Osteoblast (primary cell): ENCODE measurements at regions not wholly inside any gene's neighbourhood (a gene's known extent, or its start where the extent isn't known, plus 50 kb on each side); places are given as distances from the start of the nearest gene placed in this dataset.
A peak's percentile ranks its signal among the peaks of the same experiment; 100 is the strongest.

ENCODE experiments used
- DNase-seq: peaks from one replicate; pipeline ENCODE4 v3.0.0; 2011; ENCODE audit warnings: low spot score, mixed read lengths; ENCODE audit not compliant: insufficient read length; ENCODE audit errors: missing footprints
- H2AFZ ChIP-seq: 2 replicates; pipeline ENCODE4 v1.6.0; 2011; ENCODE audit warnings: mild to moderate bottlenecking, low read length
- H3K27ac ChIP-seq: 2 replicates; pipeline ENCODE4 v1.5.1; 2011; ENCODE audit warnings: mild to moderate bottlenecking, low read depth, low read length, moderate library complexity
- H3K27me3 ChIP-seq: 2 replicates; pipeline ENCODE4 v1.6.0; 2012; ENCODE audit warnings: mild to moderate bottlenecking, control low read depth, inconsistent platforms, low read length, moderate library complexity; ENCODE audit not compliant: insufficient read depth
- H3K36me3 ChIP-seq: 2 replicates; pipeline ENCODE4 v1.5.1; 2011; ENCODE audit warnings: mild to moderate bottlenecking, low read length, control low read depth, moderate library complexity; ENCODE audit not compliant: insufficient read depth
- H3K4me1 ChIP-seq: 2 replicates; pipeline ENCODE4 v1.5.1; 2011; ENCODE audit warnings: mild to moderate bottlenecking, low read length, control low read depth, moderate library complexity; ENCODE audit not compliant: insufficient read depth
- H3K4me2 ChIP-seq: 2 replicates; pipeline ENCODE4 v1.6.0; 2011; ENCODE audit warnings: mild to moderate bottlenecking, low read length; ENCODE audit not compliant: insufficient read depth
- H3K4me3 ChIP-seq: fragments of 200-600 bp; sonication (generic); 3 replicates; pipeline ENCODE4 v1.5.1; 2012; ENCODE audit warnings: mild to moderate bottlenecking, low read length, inconsistent platforms; ENCODE audit not compliant: insufficient read depth
- H3K79me2 ChIP-seq: 2 replicates; pipeline ENCODE4 v1.6.0; 2012; ENCODE audit warnings: mild to moderate bottlenecking, low read length, control low read depth, inconsistent platforms; ENCODE audit not compliant: insufficient read depth
- H3K9me3 ChIP-seq: 2 replicates; pipeline ENCODE4 v1.5.1; 2011; ENCODE audit warnings: low read depth, low read length, control low read depth
- H4K20me1 ChIP-seq: 2 replicates; pipeline ENCODE4 v1.6.0; 2012; ENCODE audit warnings: mild to moderate bottlenecking, low read length, control low read depth; ENCODE audit not compliant: insufficient read depth
- TF ChIP-seq, protein P1 (sequence below): IDR thresholded peaks from 2 replicates; pipeline ENCODE4 v1.5.1; 2011; ENCODE audit warnings: mild to moderate bottlenecking, low read depth, low read length, moderate library complexity; ENCODE audit errors: extremely low read depth

DNA sequence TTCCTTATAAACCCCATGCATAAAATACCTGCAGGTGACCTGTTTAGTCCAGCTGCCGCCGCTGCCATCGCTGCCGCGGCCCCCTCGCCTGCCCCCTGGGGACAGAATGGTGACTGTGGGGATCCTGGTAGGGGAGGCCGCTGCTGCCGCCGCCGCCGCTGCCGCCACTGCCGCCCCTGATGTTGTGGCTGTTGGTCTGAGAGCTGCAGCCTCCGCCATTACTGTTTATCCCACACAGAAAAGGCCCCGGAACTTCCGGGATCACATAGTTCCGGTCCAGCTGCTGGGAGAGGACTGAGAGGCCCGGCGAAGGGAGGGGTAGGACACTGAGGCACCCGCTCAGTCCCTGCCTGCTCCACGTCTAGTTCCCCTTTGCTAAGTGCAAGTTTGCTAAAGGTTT lies 244.9 kb downstream of the C12orf50 start:
- no peaks in the 10 kb centered on the region for H3K9me3 ChIP-seq
- H3K36me3 ChIP-seq = no peaks in the 10 kb centered on the region
- H3K27me3 ChIP-seq = no peaks in the 10 kb centered on the region
- no peaks in the 10 kb centered on the region for H4K20me1 ChIP-seq
- H3K79me2 ChIP-seq = no peaks in the 10 kb centered on the region
- no peak for DNase-seq
- no peaks in the 10 kb centered on the region for H3K4me1 ChIP-seq
- H2AFZ ChIP-seq = no peak overlapping the region
- H3K27ac ChIP-seq = no peak overlapping the region
- TF ChIP-seq, protein P1, sequence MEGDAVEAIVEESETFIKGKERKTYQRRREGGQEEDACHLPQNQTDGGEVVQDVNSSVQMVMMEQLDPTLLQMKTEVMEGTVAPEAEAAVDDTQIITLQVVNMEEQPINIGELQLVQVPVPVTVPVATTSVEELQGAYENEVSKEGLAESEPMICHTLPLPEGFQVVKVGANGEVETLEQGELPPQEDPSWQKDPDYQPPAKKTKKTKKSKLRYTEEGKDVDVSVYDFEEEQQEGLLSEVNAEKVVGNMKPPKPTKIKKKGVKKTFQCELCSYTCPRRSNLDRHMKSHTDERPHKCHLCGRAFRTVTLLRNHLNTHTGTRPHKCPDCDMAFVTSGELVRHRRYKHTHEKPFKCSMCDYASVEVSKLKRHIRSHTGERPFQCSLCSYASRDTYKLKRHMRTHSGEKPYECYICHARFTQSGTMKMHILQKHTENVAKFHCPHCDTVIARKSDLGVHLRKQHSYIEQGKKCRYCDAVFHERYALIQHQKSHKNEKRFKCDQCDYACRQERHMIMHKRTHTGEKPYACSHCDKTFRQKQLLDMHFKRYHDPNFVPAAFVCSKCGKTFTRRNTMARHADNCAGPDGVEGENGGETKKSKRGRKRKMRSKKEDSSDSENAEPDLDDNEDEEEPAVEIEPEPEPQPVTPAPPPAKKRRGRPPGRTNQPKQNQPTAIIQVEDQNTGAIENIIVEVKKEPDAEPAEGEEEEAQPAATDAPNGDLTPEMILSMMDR = no peak
- H3K4me2 ChIP-seq = no peak overlapping the region
- no peak overlapping the region for H3K4me3 ChIP-seq

GRCh38 chr12:87783467-87783866 lies 245.7 kb downstream of the C12orf50 start:
- Histone ChIP-seq H3K27ac (no peak overlapping the region), H3K4me1 (no peaks in the 10 kb centered on the region), H3K4me2 (no peak overlapping the region), H2AFZ (no peak overlapping the region), H3K27me3 (no peaks in the 10 kb centered on the region), H3K36me3 (no peaks in the 10 kb centered on the region), H3K9me3 (no peaks in the 10 kb centered on the region), H3K79me2 (no peaks in the 10 kb centered on the region), H4K20me1 (no peaks in the 10 kb centered on the region), H3K4me3 (no peak overlapping the region)
- DNase-seq = no peak
- TF ChIP-seq, protein P1 = no peak

DNA sequence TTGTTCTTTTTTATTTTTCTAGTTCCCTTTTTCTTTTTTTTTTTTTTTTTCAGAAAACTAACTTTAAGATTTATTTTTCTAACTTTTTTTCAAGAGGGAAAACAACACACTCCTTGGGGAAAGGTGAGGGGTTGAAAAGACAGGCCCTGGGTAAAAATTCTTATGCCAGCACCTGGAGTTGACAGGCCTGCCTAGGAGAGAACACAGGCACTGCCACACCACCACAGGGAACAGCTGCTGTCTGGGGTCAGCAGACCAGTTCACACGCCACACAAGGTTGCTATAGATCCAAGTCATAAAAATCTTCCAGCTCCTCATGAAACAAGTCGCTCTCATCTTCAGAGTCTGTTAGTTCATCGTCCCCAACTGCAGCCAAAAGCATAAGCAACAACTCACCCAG lies 246.4 kb downstream of the C12orf50 start:
- no peak for DNase-seq
- Histone ChIP-seq H2AFZ (no peak overlapping the region), H3K4me1 (no peaks in the 10 kb centered on the region), H3K9me3 (no peaks in the 10 kb centered on the region), H3K36me3 (no peaks in the 10 kb centered on the region), H4K20me1 (no peaks in the 10 kb centered on the region), H3K4me2 (no peak overlapping the region), H3K27ac (no peak overlapping the region), H3K4me3 (no peak overlapping the region), H3K79me2 (no peaks in the 10 kb centered on the region), H3K27me3 (no peaks in the 10 kb centered on the region)
- TF ChIP-seq, protein P1 = no peak

DNA sequence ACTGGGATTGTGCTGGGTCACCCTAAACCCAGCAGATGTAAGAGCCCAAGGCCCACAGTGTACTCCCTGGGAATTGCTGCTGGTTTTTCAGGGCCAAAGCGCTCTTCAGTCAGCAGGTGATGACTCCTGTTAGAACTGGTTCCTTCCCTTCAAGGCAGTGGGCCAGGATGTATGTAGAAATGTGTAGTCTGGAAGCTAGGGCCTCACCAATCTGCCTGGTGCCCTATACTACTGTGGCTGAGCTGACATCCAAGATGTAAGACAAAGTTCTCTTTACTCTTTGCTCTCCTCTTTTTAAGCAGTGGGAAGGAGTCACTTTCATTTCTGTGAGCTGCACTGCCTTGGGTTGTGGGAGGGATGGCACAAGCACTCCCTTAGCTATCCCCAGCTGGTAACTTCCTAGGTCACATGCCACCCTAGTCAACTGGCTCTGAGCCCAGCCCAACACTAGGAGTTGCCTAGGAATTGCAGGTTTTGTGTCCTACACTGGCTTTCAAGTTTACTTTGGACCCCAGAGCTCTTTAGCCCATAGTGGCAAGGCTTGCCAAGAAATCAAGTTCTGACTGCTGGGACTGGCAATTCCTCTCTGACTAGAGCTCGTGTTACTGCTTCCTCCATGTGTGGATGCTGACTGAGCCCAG lies 249.2 kb downstream of the C12orf50 start:
- Histone ChIP-seq H3K9me3 (no peaks in the 10 kb centered on the region), H2AFZ (peak overlapping the region; percentile 8), H3K4me2 (no peak overlapping the region), H3K36me3 (no peaks in the 10 kb centered on the region), H3K79me2 (no peaks in the 10 kb centered on the region), H3K27ac (no peak overlapping the region), H3K4me3 (no peak overlapping the region), H4K20me1 (no peaks in the 10 kb centered on the region), H3K4me1 (no peaks in the 10 kb centered on the region), H3K27me3 (no peaks in the 10 kb centered on the region)
- TF ChIP-seq, protein P1 = no peak
- no peak for DNase-seq
